MV-4-11 (cell line): ENCODE measurements at regions not wholly inside any gene's neighbourhood (a gene's known extent, or its start where the extent isn't known, plus 50 kb on each side); places are given as distances from the start of the nearest gene placed in this dataset.
"Not testable (repeated sequence)": the region's sequence is repeated elsewhere in the genome, so short reads cannot be mapped to it uniquely, and the experiment has no call there.

ENCODE experiments used
- DNase-seq: peaks from one replicate; lab custom pipeline; 2025; lab: John Stamatoyannopoulos, UW

DNA sequence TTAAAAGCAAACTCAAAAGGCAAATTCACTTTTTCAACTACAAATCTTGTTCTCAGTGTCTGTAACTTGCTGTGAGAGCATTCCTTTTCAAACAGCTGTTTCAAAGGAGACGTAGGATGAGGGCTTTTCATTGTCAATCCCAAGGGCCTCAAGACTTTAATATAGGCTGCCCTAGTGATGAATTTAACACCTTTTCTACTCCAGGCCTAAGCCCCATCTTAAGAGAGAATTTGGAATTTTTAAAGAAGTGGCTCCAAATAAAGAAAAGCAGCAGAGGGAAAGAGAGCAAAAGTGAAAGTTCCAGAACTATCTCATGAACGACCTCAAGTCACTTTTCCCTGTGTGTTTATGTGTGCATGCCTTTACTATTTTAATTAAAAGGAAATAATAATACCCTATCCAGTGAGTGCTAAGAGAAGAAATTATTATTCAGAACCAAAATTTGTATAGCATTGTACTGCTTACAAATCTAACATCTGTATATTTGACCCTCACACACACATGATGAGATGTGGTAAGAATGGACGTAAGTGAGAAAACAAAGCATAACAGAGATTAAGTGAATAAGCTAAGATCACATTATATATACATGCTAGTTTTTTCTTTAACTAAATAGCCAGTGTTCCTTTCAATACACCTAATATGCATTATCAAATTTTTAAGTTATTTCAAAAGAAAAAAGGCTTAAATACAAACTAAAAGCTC lies 196.4 kb downstream of the VGLL3 start:
- no peak for DNase-seq

DNA sequence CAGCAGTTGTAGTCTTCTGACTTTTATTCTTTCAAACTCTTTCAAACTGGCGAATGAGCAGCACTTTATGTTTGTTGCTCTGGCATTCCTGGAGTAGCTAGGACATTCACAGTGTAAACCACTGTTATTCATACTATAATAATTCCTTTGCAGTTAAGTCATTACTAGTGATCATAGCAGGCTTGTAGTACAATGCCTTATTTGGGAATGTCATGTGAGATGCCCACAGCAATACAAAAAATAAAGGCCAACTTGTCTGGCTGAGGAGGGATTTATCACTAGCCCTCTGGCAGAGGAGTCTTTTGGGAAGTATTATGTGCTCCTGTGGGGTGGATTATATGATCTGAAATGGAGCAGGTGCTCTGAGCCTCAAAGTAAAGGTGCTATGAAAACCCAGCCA lies 197.2 kb downstream of the VGLL3 start:
- no peak for DNase-seq

DNA sequence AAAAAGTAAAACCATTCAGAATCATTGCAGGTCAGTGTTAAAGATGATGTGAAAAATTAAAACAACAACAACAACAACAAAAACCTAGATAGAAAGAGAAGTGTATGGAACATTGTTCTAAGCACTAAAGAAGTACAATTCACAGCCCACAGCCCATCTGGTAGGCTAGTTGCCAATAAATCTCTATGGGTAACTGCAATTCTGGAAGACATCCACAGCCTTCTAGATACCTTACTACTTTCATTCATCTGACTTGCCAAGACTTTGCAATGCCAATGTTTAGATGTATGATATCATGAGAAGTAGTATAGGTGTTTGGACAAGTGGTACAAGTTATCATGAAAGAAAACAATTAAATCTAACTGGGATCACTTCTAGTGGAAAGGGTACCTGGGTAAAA lies 198.6 kb downstream of the VGLL3 start:
- no peak for DNase-seq

DNA sequence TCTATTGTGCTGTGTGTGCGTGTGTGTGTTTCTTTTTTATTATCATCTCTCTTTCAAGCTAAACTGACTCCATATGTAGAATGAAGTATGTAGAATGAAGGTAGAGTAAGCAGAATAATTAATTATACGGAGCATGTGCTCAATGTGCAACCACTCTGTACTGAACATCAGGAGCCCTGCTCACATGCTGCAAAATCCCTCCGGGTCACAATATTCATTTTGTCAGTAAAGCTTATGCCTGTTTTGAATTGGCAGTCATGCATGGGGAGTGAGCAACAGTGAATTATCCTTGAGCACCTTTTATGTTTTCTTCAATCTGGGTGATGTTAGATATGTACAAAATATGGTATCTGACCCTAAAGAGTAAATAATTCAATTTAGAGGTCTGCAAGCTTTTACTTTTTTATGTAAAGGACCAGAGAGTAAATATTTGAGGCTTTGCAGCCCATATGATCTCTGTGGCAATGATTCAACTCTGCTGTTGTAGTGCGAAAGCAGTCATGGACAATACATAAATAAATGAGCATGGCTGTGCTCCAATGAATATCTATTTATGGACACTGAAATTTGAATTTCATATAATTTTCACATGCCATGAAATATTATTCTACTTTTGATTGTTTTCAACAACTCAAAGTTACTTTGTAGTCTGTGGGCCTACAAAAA lies 199.9 kb downstream of the VGLL3 start:
- no peak for DNase-seq

DNA sequence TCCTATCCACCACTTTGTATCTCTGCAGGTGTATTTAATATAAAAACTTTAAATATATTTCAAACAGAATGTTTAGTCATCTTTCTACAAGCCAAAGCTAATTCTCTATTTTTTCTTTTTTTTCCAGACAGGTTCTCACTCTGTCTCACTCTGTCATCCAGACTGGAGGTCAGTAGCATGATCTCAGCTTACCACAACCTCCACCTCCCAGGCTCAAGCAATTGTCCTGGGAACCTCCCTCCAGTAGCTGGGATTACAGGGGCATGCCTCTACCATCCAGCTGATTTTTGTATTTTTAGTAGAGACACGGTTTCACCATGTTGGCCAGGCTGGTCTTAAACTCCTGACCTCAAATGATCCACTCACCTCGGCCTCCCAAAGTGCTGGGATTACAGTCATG lies 202.6 kb downstream of the VGLL3 start:
- no peak for DNase-seq

DNA sequence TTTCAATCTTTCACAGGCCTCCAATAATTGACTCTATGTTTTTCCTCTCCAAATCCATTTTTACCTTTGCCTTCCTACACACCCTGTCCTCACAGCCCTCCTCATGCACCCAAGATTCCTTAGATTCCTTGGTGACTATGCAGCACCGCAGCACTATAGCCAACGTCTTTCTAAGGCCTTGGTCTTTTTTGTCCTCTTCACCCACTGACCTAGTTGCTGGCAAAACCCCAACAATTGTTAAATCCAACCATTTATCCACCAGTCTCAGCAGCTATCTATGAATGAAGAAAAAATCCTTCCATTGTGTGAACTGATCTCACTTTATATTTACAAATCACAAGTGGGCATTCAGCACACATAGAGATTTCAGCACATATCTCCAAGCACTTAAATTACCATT lies 203.9 kb downstream of the VGLL3 start:
- no peak for DNase-seq

DNA sequence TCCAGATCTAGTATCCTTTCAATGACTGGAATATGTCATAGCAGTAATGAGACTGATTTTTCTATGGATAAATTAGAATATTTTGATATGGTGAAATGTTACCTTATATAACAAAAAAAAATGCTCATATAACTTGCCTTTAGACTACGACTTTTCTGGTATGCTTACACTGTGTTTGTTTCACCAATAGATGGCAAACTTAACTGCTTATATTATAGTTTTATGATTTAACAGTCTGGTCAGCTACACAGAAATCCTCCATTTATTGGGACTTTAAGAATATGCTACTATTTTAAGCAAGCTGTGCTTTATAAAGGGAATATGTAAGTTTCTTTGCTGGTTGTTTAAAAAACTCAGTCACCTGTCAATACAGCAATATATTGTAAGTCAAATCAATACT lies 205.6 kb downstream of the VGLL3 start:
- no peak for DNase-seq

DNA sequence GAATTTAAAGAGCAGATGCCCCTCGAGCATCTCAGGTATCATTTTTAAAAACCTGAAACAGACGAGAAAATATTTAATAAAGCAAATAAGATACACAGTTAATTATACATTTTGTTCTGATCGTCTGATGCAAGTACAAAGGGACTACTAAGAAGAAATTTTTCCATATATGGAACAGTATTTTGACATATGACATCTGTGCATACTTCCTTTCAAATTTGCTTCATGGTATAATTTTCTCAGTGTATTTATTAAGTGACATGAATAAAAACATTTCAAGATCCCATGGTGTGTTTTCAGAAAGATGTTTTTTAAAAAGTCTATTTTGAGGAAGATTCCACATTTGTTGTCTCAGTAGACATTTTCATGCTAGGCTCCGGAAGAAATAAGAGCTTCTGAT lies 208.1 kb downstream of the VGLL3 start:
- DNase-seq: no peak

DNA sequence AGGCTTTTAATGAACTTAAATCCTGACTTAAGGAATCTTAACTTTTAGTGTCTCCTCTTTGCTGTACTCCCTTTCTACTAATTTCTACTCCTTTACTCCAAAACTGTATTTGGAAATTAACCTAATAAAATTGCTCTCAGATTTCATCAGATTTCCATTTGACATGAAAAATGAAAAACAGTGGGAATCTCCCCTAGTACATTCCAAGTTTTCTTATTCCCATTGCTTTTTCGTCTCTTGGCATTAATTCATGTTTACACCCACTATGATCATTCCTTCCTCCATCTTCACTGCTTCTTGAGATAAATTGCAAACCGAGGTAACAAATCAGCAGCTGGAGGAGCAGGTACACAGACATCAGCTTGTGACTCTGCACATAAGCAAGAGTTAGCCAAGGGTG lies 208.7 kb downstream of the VGLL3 start:
- no peak for DNase-seq

DNA sequence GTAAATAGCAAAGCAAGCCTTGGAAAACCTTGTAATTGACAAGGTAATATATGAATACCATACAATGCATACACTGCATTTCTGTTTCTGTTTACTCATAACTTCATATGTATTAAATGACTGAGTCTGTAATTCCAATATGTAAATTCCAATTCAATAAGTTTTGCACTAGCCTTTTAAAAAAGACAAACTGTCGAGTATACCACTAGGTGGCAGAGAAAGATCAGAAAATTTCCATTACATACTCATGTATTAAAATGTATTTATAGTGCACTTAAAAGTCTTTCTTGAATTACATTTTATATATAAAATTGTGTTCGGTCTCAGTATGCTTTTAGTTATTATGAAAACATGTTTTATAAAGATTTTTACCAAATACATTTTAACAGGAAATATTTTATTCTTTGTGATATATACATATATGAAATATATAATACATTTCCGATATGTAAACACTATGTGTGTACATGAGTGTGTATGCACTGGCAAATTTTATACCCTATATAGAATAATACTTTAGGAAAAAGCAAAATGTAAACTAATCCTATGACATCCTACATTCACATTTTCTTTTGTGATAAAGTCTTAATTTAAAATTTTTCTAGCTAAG lies 216.8 kb downstream of the VGLL3 start:
- peak; percentile 1 for DNase-seq

DNA sequence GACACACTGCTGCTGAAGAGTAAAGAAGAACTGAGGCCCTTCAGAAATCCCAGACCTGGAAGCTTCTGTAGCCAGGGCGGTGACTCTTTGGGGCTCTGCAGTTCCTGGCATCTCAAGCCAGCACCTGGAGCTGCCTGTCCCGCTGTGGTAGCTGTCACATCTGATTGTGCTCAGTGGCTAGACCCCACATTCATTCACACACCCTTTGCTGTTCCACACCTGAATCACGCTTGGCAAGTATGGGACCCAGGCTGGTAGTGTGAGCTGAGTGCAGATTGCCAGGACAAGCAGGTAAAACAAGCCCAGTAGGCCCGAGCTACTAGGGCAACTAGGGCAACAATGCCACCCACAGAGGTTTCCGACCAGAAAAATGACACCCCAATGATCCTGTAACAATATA lies 218.2 kb downstream of the VGLL3 start:
- no peak for DNase-seq

DNA sequence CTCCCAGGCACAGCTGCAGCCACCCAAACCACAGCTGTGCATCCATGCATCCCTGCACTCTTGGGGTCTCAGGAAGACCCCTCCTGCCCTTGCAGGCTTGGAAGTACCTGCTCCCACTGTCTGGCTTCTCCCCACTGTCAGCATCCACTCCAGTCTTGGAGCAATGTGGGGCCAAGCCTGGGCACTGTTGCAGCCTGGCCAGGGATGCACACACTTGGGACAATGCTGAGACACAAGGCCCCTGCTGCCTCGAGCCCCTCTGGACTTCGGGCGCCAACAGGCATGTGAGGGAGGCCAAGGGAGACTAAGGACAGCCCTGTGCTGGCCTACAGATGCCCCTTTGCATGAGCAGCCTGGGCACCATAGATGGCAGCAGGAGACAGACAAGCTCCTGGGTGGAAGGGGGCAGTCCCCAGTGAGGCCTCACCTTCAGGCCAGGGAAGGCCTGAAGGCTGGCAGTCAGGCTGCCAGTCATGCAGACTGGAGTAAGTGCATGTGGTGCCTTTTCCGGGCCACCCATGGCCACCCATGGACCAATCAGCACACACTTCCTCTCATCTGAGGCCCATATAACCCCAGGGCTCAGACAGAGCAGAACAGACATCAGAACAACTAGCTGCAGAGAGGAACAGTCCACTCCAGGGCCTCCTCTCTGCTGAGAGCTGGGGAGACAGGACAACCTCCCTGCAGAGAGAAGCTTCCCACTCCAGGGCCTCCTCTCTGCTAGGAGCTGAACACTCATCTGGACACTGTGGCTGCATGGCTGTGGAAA lies 219.0 kb downstream of the VGLL3 start:
- peak; percentile 0 for DNase-seq

DNA sequence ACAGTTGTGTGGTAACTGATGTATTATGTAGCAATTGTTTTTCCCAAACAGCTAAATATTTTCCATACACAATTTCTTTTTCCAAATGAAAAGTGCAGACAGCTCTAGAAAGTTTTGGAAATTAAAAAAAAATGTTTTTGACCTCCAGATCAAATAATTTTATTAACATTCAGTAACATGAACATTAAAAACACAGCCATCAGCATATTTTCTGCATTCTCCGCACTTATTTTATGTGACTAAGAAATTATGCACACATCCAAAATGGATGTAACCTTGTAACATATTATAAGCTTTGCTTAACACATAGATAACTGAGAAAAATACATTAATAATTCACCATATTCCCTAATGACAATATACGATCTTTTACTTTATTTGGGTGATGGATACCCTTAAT lies 224.6 kb downstream of the VGLL3 start:
- no peak for DNase-seq

DNA sequence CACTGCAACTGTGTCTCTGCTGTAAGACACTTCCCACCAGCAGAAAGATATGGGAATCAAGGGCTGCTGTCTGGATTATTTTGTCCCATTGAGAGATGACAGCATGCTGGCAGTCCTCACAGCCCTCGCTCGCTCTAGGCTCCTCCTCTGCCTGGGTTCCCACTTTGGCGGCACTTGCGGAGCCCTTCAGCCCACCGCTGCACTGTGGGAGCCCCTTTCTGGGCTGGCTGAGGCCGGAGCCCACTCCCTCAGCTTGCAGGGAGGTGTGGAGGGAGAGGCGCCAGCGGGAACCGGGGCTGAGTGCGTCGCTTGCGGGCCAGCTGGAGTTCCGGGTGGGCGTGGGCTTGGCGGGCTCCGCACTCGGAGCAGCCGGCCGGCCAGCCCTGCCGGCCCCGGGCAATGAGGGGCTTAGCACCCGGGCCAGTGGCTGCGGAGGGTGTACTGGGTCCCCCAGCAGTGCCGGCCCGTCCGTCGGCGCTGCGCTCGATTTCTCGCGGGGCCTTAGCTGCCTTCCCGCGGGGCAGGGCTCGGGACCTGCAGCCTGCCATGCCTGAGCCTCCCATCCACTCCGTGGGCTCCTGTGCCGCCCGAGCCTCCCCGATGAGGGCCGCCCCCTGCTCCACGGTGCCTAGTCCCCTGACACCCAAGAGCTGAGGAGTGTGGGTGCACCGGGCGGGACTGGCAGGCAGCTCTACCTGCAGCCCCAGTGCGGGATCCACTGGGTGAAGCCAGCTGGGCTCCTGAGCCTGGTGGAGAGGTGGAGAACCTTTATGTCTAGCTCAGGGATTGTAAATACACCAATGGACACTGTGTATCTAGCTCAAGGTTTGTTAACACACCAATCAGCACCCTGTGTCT lies 233.4 kb downstream of the VGLL3 start:
- not testable (repeated sequence) for DNase-seq

DNA sequence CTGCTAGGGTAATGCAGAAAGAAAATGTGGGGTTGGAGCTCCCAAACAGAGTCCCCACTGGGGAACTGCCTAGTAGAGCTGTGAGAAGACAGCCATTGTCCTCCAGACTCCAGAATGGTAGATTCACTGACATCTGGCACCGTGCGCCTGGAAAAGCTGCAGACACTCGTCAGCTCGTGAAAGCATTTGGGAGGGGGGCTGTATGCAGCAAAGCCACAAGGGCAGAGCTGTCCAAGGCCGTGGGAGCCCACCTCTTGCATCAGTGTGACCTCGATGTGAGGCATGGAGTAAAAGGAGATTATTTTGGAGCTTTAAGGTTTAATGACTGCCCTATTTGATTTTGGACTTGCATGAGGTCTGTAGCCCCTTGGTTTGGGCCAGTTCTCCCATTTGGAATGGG lies 242.9 kb downstream of the VGLL3 start:
- DNase-seq: no peak

DNA sequence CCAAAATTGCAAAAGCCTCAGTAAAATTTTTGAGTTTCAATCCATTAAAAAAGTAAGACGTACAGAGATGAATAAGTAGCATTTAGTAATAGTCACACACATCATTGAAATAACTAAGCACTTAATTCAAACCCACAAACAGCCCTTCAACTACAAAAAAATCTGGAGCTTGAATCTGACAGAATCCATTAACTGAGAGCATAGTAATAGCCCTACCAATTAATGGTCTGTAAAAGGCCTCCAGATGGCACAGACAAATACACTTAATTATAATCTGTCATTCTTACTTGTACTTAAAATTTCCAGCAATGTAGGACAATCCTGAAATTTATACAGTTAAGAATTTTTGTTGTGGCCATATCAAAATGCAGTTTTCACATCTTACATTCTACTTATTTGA lies 246.9 kb downstream of the VGLL3 start:
- DNase-seq: no peak

DNA sequence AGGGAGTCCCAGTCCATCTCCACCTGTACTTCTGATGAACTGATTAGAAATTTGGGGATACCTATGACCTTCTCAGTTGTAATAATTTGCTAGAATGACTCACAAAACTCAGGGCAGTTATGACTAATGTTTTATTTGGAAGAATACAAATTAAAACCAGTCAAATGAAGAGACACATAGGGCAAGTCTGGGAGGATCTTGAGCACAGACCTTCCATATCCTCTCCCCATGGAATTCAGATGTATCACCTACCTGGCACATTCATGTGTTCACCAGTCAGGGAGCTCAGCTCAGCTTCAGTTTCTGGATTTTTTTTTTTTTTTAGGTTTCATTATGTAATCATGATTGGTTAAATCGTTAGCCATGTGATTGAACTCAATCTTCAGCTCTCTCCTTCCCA lies 247.7 kb downstream of the VGLL3 start:
- no peak for DNase-seq

DNA sequence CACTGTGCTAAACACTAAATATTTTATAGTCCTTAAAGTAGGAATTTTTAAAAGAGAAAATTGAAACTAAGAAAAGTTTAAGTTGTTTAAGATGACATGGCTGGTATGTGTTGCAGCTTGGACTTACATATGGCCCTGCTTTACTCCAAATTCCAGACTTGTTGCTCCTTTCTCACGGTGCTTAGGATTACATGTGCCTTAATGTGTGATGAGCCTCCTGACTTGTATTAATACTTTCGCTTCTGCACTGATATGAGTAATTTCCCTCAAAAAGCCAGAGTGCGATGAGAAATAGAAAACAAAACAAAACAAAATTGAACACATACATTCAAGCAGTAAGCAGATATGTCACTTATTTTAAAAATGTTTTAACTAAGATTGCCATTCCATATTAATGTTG lies 250.2 kb downstream of the VGLL3 start:
- no peak for DNase-seq

DNA sequence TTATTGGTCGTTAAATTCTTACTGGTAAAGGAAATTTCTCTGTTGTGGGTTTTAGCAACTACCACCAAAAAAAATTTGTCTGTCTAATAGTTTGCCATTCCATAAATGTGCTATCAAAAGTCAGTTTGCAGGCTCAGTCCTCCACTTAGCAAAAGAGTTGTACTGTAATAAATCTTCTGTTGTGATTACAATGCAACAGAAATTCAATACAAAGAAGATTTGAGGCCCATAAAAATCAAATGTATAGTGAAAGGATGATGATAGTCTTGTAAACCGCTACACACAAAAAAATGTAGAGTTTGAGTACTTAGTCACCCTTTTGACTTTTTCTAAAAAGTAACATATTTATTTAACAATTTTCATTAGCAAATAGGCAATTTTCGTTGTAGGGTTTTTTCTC lies 251.7 kb downstream of the VGLL3 start:
- no peak for DNase-seq

DNA sequence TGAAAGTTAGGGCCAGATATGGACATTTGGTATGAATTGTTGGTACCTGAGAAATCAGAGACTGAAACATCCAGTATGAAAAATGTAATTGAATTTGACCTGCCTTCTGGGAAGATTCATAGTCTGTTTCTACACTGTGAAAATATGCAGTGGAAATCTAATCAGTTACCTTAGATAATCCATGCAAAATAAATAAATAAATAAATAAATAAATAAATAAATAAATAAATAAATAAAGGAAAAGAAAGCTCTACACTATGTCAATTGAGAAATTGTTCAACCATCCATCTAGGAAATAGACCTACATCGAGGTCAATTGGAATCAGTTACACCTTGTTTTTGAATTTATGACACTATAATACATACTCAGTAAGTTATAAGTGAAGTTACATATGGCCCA lies 252.3 kb downstream of the VGLL3 start:
- DNase-seq: no peak

DNA sequence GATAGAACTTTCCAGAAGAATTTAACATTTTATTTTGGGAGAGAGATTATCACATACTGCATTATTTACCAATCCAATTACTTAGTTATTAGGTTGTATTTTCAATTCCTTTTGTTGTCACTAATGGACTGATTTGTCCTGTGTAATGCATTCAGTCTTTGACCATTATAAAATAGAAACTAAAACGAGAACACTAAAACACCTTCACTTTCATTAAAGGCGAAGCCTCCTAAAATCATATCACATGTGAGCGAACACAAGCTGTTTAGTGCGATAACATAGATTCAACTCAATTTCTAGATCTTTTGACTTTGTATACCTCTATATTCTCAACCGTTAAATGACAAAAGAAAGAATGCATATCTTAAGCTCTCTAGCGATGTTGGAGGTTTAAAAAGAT lies 253.4 kb downstream of the VGLL3 start:
- no peak for DNase-seq

DNA sequence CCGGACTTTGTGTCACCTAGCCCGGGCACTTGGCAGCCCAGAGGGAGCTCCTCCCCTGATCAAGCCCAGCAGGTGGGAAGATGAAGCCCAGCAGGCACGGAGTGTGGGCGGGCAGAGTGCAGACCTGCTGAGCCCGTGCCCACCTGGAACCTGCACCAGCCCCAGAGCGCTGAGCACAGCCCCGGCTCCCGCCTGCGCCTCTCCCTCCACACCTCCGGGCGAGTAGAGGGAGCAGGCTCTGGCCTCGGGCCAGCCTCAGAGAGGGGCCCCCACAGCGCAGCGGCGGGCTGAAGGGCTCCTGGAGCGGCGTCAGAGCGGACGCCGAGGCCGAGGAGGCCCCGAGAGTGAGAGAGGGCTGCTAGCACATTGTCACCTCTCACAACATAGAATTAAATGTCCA lies 257.7 kb downstream of the VGLL3 start:
- DNase-seq: no peak
